Activated CD8-positive, alpha-beta T cell treated with anti-CD3 and anti-CD28 coated beads, Interleukin-2, amount 10 ng/mL, durations not matched to agents 7 days and 5 days (primary cell): ENCODE measurements at regions not wholly inside any gene's neighbourhood (a gene's known extent, or its start where the extent isn't known, plus 50 kb on each side); places are given as distances from the start of the nearest gene placed in this dataset.

Experiments used
- ATAC-seq: fragments of 150-1000 bp; cut with Tn5 transposase; one replicate; pipeline ENCODE4 v1.10.0; 2021; ENCODE audit warnings: moderate library complexity
- CTCF ChIA-PET: fragments of 350-600 bp; sonication (Branson Sonifier 250); formaldehyde crosslinking; loops from one replicate; lab custom pipeline; 2021; ENCODE audit warnings: antibody characterized with exemption; lab: Charles Lee
- POLR2A ChIA-PET: fragments of 350-600 bp; sonication (Branson Sonifier 250); formaldehyde crosslinking; loops from one replicate; lab custom pipeline; 2021; ENCODE audit warnings: antibody characterized with exemption; lab: Charles Lee
- DNase-seq: peaks from one replicate; pipeline ENCODE4 v3.0.0-alpha.2; 2020
- H3K27ac Mint-ChIP-seq: one replicate; pipeline ENCODE4 v1.8.0; 2021; ENCODE audit warnings: mild to moderate bottlenecking, mixed read lengths
- H3K27me3 Mint-ChIP-seq: one replicate; pipeline ENCODE4 v1.8.0; 2021; ENCODE audit warnings: low read depth, mixed read lengths
- H3K36me3 Mint-ChIP-seq: one replicate; pipeline ENCODE4 v1.8.0; 2021; ENCODE audit warnings: low read depth, mixed read lengths
- H3K4me1 Mint-ChIP-seq: one replicate; pipeline ENCODE4 v1.8.0; 2021; ENCODE audit warnings: low read depth, mixed read lengths
- H3K4me3 Mint-ChIP-seq: one replicate; pipeline ENCODE4 v1.8.0; 2021; ENCODE audit warnings: mild to moderate bottlenecking, mixed read lengths
- H3K9me3 Mint-ChIP-seq: one replicate; pipeline ENCODE4 v1.8.0; 2022; ENCODE audit warnings: mixed read lengths; ENCODE audit not compliant: insufficient read depth

DNA sequence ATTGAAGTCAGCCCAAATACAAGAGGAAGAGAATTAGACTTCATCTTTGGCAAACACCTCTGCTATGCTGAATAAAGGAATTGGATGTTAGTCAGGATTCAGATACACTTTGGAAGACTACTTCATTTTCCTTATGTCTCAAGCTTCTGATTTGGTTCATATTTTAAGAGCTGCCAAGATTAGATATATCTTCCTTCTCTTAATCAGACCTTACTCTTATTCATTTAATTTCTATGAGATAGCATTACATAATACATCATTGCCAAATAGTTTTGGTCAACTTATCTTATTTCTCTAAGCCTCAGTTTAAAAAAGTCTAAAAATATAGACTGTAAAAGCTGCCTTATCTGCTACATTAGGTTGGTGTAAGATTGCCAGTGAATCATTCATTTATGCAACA, 330.6 kb upstream of the NAV3 start:
- Mint-ChIP-seq H3K4me1 (no peaks in the 10 kb centered on the region), H3K27ac (no peak overlapping the region), H3K4me3 (no peak overlapping the region), H3K9me3 (no peaks in the 10 kb centered on the region), H3K27me3 (no peaks in the 10 kb centered on the region), H3K36me3 (no peaks in the 10 kb centered on the region)
- ATAC-seq (no peak), DNase-seq (no peak)
- ChIA-PET POLR2A (no interaction called here), CTCF (no interaction called here)

DNA sequence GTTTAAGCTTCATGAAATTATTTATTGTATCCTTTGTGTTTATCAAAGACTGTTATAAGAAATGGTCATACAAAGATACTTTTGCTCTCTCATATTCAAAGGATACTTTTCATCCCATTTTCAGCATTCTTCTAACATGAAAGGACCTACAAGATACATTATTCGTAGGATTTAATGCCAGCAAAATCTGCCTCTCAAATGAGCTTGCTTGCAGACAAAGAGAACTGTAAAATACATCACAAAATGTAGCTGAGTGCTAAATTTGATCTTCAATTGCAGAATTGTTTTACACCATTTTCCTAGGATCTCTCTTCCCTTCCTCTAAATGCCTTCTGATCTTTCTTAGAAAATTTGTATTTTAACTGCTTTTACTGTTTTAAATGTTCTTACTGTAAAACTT, 333.0 kb upstream of the NAV3 start:
- Mint-ChIP-seq H3K27ac (no peak overlapping the region), H3K4me3 (no peak overlapping the region), H3K36me3 (no peaks in the 10 kb centered on the region), H3K4me1 (no peaks in the 10 kb centered on the region), H3K27me3 (no peaks in the 10 kb centered on the region), H3K9me3 (no peaks in the 10 kb centered on the region)
- ChIA-PET POLR2A (no interaction called here), CTCF (no interaction called here)
- DNase-seq = no peak
- ATAC-seq = no peak

DNA sequence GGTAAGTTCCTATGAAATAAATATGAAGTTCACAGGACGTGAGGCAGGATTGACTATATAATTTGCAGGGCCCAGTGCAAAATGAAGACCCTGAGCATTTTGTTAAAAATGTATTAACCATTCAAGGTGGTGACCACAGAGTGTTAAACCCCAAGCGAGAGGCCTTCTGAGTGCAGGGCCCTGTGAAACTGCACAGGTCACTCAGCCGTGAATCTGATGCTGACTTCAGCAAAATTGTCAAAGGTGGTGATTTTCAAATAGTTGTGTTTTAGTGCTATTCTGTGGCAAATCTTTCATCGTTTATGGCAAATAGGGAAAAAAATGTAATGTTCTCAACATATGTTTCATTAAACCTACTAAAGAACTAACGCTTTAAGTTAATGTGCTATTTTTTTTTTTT, 334.0 kb upstream of the NAV3 start:
- Mint-ChIP-seq H3K9me3 (no peaks in the 10 kb centered on the region), H3K4me3 (no peak overlapping the region), H3K36me3 (no peaks in the 10 kb centered on the region), H3K4me1 (no peaks in the 10 kb centered on the region), H3K27ac (no peak overlapping the region), H3K27me3 (no peaks in the 10 kb centered on the region)
- ChIA-PET CTCF (no interaction called here), POLR2A (no interaction called here)
- no peak for ATAC-seq
- DNase-seq = no peak

DNA sequence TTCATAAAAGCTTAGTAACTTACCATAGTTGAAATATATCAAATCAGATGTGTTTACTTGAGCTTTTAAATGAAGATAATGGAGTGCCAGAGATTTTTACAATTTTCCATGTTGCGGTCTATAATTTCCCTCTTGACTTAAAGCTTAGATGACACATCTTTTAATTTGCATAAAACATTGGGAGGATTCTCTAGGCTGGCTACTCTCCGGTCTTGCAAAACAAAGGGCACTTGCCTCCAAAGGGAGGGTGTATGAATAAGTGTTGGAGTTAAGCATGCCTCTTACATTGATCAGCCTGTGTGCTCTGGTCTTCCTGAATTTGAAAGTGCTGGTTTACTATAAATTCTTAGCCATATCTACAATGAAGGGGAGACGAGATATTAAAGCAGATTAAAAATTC, 336.4 kb upstream of the NAV3 start:
- Mint-ChIP-seq H3K27ac (no peak overlapping the region), H3K9me3 (peaks cover 6% of the 10 kb centered on the region), H3K4me3 (no peak overlapping the region), H3K27me3 (no peaks in the 10 kb centered on the region), H3K36me3 (no peaks in the 10 kb centered on the region), H3K4me1 (no peaks in the 10 kb centered on the region)
- ATAC-seq (no peak), DNase-seq (no peak)
- POLR2A ChIA-PET = no interaction called here
- CTCF ChIA-PET = no interaction called here

DNA sequence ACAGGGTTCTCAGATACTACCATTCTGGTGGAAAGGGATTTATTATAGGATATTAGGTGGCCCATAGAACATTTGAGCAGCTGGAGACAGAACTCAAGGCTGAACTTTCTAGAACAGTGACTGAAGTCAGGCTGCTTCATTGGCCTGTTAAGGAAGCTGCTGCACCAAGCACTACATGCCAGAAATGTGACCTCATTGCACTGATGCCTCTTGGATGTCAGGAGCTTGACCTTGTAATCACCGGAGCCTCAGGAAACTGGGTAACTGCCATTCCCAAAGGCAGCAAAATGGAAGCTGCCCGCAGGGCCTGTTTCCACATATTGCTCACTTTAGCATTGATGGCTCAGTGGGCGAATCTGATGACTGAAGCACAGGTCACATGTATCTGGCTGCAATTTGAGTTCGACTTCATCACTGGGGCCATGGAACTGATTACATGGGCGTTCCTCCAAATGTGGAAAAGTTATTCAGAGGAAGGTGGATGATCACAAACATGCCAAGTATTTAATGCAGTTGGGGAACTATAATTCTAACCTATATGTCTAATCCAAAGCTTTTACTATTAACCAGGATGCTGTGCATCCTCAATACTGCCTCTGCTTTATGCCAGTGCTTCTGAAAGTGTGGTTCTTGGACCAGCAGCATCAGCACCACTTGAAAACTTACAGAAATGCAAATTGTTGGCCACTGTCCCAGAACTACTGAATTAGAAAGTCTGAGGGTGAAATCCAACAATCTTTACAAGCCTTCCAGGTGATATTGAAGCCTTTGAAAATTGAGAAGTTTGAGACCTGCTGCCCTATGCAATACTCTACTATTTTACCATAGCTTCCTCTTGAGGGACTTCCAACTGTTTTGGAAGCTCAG, 337.2 kb upstream of the NAV3 start:
- Mint-ChIP-seq H3K36me3 (no peaks in the 10 kb centered on the region), H3K27ac (no peak overlapping the region), H3K9me3 (peaks cover 6% of the 10 kb centered on the region), H3K4me3 (no peak overlapping the region), H3K27me3 (no peaks in the 10 kb centered on the region), H3K4me1 (no peaks in the 10 kb centered on the region)
- CTCF ChIA-PET = no interaction called here
- POLR2A ChIA-PET = no interaction called here
- ATAC-seq = no peak
- no peak for DNase-seq

DNA sequence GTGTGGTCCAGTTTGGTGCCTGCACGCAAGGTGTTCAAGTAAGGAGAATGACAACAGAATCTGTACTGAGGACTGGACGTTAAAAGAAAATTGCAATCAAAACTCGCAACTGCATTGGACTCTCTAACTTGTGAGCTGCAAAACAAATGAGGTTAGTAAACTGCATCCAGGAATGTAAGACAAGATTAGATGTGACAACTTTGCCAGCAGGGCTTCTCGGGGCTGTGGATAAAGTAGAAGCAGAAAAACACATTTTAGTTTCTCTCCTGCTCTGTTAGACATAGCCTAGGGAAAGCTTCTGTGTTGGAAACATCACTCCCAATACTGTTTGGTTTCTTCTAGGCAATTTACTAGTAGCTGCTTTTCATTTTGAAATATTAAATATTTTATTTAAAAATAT, 338.2 kb upstream of the NAV3 start:
- Mint-ChIP-seq H3K27ac (no peak overlapping the region), H3K4me1 (no peaks in the 10 kb centered on the region)
- CTCF ChIA-PET = no interaction called here

DNA sequence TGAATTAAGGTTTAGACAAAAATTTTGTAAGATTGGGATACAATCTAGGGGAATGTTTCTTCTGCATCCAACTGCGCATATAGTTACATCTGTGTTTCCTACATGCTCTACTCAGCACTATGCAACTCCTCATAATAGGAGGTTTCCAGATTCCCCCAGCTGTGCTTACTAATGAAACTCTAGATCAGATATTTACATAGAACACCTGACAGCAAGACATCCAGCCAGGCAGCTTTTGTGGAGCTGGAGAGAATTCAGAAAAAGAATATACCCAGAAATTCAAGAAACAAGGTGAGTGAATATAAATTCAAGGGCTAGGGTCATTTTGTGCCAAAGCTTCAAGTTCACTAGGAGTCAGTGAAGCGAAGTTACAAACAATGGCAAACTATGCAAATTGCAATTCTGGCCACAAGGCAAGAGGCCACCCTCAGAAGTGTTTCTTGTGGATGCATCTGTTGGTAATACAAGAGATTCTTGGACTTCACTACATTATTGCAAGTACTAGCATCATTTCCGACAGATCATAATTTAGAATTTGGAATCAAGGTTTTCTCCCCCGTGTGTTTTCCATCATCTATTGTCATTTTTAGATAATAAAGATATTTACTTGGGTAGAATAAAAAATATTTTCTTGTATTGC, 341.2 kb upstream of the NAV3 start:
- Mint-ChIP-seq H3K27me3 (no peaks in the 10 kb centered on the region), H3K9me3 (peaks cover 6% of the 10 kb centered on the region), H3K36me3 (no peaks in the 10 kb centered on the region), H3K27ac (no peak overlapping the region), H3K4me1 (no peaks in the 10 kb centered on the region), H3K4me3 (no peak overlapping the region)
- ChIA-PET POLR2A (no interaction called here), CTCF (no interaction called here)
- DNase-seq (no peak), ATAC-seq (no peak)

More for the DNA sequence above, 338.2 kb upstream of the NAV3 start:
- POLR2A ChIA-PET = no interaction called here
- ATAC-seq = no peak
- Mint-ChIP-seq H3K36me3 (no peaks in the 10 kb centered on the region), H3K9me3 (peaks cover 6% of the 10 kb centered on the region), H3K4me3 (no peak overlapping the region), H3K27me3 (no peaks in the 10 kb centered on the region)
- DNase-seq = no peak

DNA sequence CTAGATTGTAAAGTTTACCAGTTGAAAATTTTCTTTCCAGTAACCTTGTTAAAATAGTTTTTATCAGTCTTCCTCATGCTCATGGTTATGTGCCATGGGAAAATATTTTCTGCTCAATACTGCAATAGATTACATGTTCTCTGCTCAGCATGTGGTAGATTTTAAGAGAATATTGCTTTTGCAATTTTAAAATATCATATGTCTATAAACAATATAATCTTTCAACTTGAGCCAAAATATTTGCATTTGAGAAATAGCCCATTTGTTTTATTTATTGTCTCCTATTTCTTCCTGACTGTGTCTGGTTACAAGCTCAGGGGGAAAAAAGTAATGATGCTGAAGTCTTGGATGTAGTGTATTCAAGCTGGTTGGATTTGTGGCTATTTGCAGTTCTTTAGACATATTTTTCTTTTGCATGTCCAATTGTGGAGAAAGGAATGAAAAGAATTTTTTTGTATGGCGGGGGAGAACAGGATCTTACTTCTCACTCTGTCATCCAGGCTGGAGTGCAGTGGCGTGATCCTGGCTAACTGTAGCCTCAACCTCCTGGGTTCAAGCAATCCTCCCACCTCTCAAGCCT, 342.6 kb upstream of the NAV3 start:
- Mint-ChIP-seq H3K36me3 (no peaks in the 10 kb centered on the region), H3K9me3 (peaks cover 6% of the 10 kb centered on the region), H3K27ac (no peak overlapping the region), H3K27me3 (no peaks in the 10 kb centered on the region), H3K4me3 (no peak overlapping the region), H3K4me1 (no peaks in the 10 kb centered on the region)
- POLR2A ChIA-PET = no interaction called here
- CTCF ChIA-PET = no interaction called here
- DNase-seq (no peak), ATAC-seq (no peak)

DNA sequence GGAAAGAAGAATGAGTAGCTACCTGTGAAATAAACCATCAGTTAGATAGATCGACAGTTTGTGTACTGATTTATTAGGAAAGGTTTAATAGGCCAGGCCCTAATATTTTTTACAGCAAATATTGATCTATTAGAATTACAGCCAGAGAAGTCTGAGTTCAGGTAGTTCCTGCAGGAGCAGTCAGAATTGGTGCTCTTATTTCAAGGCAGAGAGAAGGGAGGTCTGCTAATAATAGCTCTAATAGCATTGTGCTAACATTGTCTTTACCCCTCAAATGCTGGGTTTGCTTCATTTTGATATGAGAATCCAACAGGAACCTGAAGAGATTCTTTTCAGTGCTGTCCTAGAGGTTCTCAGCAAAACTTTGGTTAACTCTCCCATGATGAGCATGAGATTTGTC, 343.8 kb upstream of the NAV3 start:
- DNase-seq = no peak
- Mint-ChIP-seq H3K4me3 (no peak overlapping the region), H3K36me3 (no peaks in the 10 kb centered on the region), H3K4me1 (no peaks in the 10 kb centered on the region), H3K27me3 (no peaks in the 10 kb centered on the region), H3K27ac (no peak overlapping the region), H3K9me3 (peaks cover 6% of the 10 kb centered on the region)
- ATAC-seq = no peak
- POLR2A ChIA-PET = no interaction called here
- CTCF ChIA-PET = no interaction called here

DNA sequence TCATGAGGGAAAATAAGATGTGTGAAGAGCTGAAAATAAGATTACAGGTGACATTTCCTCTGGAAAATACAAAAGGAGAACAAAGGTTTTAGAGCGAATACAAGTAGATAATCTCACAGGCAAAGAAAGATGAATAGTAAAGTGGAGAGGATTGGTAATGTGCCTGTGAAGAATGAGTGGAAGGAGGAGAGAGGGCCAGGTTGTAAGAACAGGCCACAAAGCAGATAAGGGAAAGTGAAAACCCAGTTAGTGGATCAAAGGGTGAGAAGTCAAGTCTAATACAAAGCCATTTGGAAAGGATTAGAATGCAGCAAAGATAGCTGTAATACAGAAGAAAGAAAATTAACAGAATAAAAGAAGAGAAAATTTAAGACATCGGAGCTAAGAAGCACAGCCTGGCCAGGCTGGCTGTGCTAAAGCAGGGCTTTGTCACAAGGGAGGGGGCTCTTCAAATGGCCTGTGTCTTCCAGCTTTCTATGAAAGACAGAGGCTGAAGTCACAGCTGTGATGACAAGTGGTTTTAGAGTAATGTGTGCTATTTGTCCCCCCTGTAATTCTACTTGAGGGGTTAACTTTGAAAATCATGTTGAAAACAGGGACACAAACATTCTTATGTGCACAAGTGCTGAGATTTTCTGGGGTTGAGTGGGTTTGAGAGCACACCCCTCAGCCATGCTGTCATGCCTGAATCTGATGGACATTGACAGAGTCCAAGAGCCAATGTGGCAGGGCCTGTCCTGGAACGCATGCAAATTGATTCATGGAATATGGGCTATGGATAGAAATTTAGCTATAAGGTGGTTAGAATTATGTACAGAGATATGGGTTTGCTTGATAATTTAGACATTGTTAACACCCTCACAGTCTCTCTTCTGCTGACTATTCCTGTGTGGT, 344.5 kb upstream of the NAV3 start:
- Mint-ChIP-seq H3K9me3 (peaks cover 6% of the 10 kb centered on the region), H3K4me1 (no peaks in the 10 kb centered on the region), H3K27me3 (no peaks in the 10 kb centered on the region), H3K27ac (no peak overlapping the region), H3K4me3 (no peak overlapping the region), H3K36me3 (no peaks in the 10 kb centered on the region)
- ATAC-seq (no peak), DNase-seq (no peak)
- POLR2A ChIA-PET = no interaction called here
- CTCF ChIA-PET = no interaction called here

DNA sequence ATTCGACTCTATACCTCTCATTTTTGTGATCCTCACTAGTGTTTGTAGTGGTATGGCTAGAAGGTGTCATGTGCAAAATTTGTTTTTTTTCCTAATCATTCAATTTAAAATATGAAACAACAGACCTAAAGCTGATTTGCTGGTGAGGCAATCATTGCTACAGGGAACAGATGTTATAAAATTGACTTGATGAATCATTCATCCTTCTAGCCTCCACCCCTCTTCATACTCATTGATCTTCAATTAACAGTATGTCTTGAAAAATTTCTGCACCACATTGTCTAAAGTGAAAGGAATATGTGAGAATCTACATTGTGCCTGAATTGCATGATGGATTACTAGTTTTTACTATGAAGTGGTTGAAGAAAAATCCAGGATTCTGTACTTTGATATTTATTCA, 349.0 kb upstream of the NAV3 start:
- ChIA-PET POLR2A (no interaction called here), CTCF (no interaction called here)
- H3K4me3 Mint-ChIP-seq = no peak overlapping the region
- no peak for DNase-seq
- H3K4me1 Mint-ChIP-seq = no peaks in the 10 kb centered on the region
- H3K9me3 Mint-ChIP-seq = no peaks in the 10 kb centered on the region
- H3K27me3 Mint-ChIP-seq = no peaks in the 10 kb centered on the region
- ATAC-seq = no peak
- H3K27ac Mint-ChIP-seq = no peak overlapping the region
- H3K36me3 Mint-ChIP-seq = no peaks in the 10 kb centered on the region
